ENCODE measurements at regions not wholly inside any gene's neighbourhood (a gene's known extent, or its start where the extent isn't known, plus 50 kb on each side); places are given as distances from the start of the nearest gene placed in this dataset.

DNA sequence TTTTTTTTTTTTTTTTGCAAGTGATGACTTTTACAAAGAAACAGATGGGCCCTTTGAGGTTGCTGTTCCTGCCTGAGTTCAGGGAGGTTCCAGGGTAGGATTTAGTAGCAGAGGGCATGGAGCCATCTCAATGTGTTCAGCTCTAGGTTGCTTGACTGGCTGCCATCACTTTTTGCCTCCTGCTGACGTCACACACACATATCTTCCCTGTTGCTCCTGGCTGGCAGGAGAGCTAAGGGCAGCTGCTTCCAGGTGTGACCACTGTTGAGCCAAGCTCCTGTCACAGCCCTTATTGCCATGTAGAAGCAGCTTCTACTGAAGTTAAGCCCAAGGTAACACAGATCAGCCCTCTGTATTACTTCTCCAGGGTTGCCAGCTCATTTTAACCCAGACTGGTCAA lies 394.2 kb upstream of the SPRED2 start:
- no peak for DNase-seq (ENCODE audit: low spot score in 2 of 2)
- 54% methylated on average over 1 of the region's 1 CpG for WGBS
- TF ChIP-seq POLR2AphosphoS5 (IDR thresholded peaks at IDR 0.05), result no peak
- TF ChIP-seq POLR2A (IDR thresholded peaks at IDR 0.05), result no peak
- no peak for TF ChIP-seq EP300 (IDR thresholded peaks at IDR 0.05)
- TF ChIP-seq, protein P1, sequence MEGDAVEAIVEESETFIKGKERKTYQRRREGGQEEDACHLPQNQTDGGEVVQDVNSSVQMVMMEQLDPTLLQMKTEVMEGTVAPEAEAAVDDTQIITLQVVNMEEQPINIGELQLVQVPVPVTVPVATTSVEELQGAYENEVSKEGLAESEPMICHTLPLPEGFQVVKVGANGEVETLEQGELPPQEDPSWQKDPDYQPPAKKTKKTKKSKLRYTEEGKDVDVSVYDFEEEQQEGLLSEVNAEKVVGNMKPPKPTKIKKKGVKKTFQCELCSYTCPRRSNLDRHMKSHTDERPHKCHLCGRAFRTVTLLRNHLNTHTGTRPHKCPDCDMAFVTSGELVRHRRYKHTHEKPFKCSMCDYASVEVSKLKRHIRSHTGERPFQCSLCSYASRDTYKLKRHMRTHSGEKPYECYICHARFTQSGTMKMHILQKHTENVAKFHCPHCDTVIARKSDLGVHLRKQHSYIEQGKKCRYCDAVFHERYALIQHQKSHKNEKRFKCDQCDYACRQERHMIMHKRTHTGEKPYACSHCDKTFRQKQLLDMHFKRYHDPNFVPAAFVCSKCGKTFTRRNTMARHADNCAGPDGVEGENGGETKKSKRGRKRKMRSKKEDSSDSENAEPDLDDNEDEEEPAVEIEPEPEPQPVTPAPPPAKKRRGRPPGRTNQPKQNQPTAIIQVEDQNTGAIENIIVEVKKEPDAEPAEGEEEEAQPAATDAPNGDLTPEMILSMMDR (IDR thresholded peaks at IDR 0.05), result no peak
- no peaks in the 10 kb centered on the region for H3K9me3 ChIP-seq
- no peaks in the 10 kb centered on the region for H3K27me3 ChIP-seq
- no peaks in the 10 kb centered on the region for H3K36me3 ChIP-seq
- no peak overlapping the region for H3K4me3 ChIP-seq
- H3K27ac ChIP-seq, result no peak overlapping the region
- H3K4me1 ChIP-seq, result no peaks in the 10 kb centered on the region

DNA sequence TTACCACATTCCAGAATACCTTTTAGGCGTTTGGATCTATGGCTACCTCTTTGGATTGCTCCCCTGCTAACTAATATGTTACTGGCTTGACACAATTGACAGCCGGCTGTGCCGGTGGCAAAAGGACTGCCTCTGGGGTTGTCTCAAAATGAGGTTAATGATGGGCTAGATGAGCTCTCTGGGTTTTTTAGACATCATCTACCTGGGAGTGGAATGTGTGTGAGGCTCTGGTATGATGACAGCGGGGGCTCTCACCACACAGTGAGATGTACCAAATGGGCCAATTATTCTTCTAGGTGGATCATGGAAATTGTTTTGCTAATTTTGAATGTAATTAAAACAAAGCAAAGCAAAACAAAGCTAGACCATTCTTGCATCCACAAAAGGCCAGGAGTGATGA lies 391.1 kb upstream of the SPRED2 start:
- Histone ChIP-seq H3K4me1 (no peaks in the 10 kb centered on the region), H3K4me3 (no peak overlapping the region), H3K36me3 (no peaks in the 10 kb centered on the region), H3K27ac (no peak overlapping the region), H3K9me3 (no peaks in the 10 kb centered on the region), H3K27me3 (no peaks in the 10 kb centered on the region)
- WGBS, result 70% methylated on average over 4 of the region's 4 CpGs
- no peak for DNase-seq (ENCODE audit: low spot score in 2 of 2)
- TF ChIP-seq POLR2A (IDR thresholded peaks at IDR 0.05) (no peak), POLR2AphosphoS5 (IDR thresholded peaks at IDR 0.05) (no peak), EP300 (IDR thresholded peaks at IDR 0.05) (no peak)
- TF ChIP-seq, protein P1 (IDR thresholded peaks at IDR 0.05), result no peak

DNA sequence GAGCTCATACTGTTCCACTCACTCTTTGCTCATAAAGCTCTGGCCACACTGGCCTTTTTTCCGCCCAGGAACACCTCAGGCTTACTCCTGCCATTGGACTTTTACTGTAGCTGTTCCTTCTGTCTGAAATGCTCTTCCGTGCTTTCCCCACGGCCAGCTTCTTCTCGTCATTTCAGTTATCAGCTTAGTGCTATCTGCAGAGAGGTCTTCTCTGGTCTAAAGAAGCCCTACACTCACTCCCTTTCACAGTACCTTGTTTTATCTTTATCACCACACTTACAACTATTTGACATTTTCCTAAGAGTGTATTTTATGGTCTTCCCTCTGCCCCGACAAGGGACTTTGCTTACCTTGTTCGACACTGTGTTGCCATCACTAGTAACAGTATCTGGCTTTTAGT lies 388.1 kb upstream of the SPRED2 start:
- no peak overlapping the region for H3K27ac ChIP-seq
- no peaks in the 10 kb centered on the region for H3K4me1 ChIP-seq
- no peaks in the 10 kb centered on the region for H3K36me3 ChIP-seq
- TF ChIP-seq POLR2A (IDR thresholded peaks at IDR 0.05) (no peak), EP300 (IDR thresholded peaks at IDR 0.05) (no peak), POLR2AphosphoS5 (IDR thresholded peaks at IDR 0.05) (no peak)
- TF ChIP-seq, protein P1 (IDR thresholded peaks at IDR 0.05), result no peak
- H3K27me3 ChIP-seq, result no peaks in the 10 kb centered on the region
- no peak for DNase-seq (ENCODE audit: low spot score in 2 of 2)
- no peak overlapping the region for H3K4me3 ChIP-seq
- H3K9me3 ChIP-seq, result no peaks in the 10 kb centered on the region
- 88% methylated on average over 6 of the region's 6 CpGs for WGBS

DNA sequence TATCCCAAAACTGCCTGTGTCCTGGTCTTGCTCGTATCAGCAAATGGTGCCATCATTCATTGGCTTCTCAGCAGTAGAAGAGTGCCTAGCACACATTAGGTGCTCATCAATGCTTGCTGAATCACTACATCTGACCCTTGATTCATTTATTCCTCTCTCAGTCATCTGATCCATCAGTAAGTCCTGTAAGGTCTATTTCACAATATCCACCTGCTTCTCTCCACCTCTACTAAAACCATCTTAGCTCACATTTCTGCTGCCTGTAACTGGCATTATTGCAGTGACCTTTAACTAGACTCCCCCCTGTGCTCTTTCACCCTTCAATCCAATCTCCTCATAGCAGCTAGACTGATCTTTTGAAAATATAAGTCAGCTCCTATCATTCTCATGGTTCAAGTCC lies 387.6 kb upstream of the SPRED2 start:
- Histone ChIP-seq H3K36me3 (no peaks in the 10 kb centered on the region), H3K27ac (no peak overlapping the region), H3K4me1 (no peaks in the 10 kb centered on the region), H3K4me3 (no peak overlapping the region), H3K27me3 (no peaks in the 10 kb centered on the region), H3K9me3 (no peaks in the 10 kb centered on the region)
- no peak for DNase-seq (ENCODE audit: low spot score in 2 of 2)
- WGBS, result 84% methylated on average over 1 of the region's 1 CpG
- TF ChIP-seq POLR2A (IDR thresholded peaks at IDR 0.05) (no peak), EP300 (IDR thresholded peaks at IDR 0.05) (no peak), POLR2AphosphoS5 (IDR thresholded peaks at IDR 0.05) (no peak)
- TF ChIP-seq, protein P1 (IDR thresholded peaks at IDR 0.05), result no peak

DNA sequence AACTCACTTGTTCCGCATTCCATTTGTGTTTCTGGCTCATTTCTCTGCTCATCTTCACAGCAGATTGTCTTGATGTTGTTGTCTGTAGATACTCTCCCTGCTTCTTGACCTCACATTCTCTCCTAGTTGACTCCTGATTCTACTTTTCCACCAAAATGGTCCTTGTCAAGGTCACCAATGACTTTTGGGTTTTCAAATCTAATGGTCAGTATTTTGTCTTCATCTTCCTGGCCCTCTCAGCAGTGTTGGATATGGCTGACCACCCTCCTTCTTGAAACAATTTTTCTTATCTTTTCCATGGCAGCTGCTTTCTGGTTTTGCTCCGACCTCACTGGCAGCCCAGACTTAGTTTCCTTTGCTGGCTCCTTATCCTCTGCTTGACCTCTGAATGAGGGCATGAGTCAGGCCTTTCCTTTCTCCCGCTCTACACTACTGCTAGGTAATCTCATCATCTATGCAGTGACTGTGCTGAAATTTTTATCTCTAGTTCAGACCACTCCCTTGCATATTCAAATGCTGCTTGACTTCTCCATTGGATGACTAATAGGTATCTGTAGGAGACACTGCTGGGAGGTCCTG lies 386.6 kb upstream of the SPRED2 start:
- Histone ChIP-seq H3K27ac (no peak overlapping the region), H3K4me3 (no peak overlapping the region), H3K36me3 (no peaks in the 10 kb centered on the region), H3K27me3 (no peaks in the 10 kb centered on the region), H3K9me3 (no peaks in the 10 kb centered on the region), H3K4me1 (no peaks in the 10 kb centered on the region)
- no peak for TF ChIP-seq POLR2AphosphoS5 (IDR thresholded peaks at IDR 0.05)
- no peak for TF ChIP-seq EP300 (IDR thresholded peaks at IDR 0.05)
- TF ChIP-seq POLR2A (IDR thresholded peaks at IDR 0.05), result no peak
- TF ChIP-seq, protein P1 (IDR thresholded peaks at IDR 0.05), result no peak
- WGBS, result 72% methylated on average over 3 of the region's 3 CpGs
- DNase-seq (ENCODE audit: low spot score in 2 of 2), result no peak

All from suprapubic skin (tissue), 4 donors.